T-cell (primary cell): ENCODE measurements at regions not wholly inside any gene's neighbourhood (a gene's known extent, or its start where the extent isn't known, plus 50 kb on each side); places are given as distances from the start of the nearest gene placed in this dataset.

Source experiments
- ATAC-seq, 4 experiments: fragments of 200-7000 bp in 3 of 4; fragments of 150-1000 bp in 1 of 4; cut with Tn5 transposase; replicated peaks in 1 of 4; 1 replicate in 3 of 4; 2 replicates in 1 of 4; pipeline ENCODE4 v1.10.0; 2021; ENCODE audit warnings: moderate library complexity in 3 of 4, mild to moderate bottlenecking in 2 of 4, moderate number of reproducible peaks in 1 of 4
- CTCF ChIA-PET, 2 donors: fragments of 300-600 bp; sonication (Branson Sonifier 250); formaldehyde crosslinking; loops; one replicate each; lab custom pipeline; 2022; ENCODE audit warnings: antibody characterized with exemption in 2 of 2; lab: Charles Lee
- POLR2A ChIA-PET, 2 donors: fragments of 300-600 bp; sonication (Branson Sonifier 250); formaldehyde crosslinking; loops; one replicate each; lab custom pipeline; 2022; ENCODE audit warnings: antibody characterized with exemption in 2 of 2; lab: Charles Lee
- DNase-seq, 35 experiments: peaks; one replicate each; pipeline versions ENCODE4 v3.0.0 to v3.0.0-alpha.2; 2013 to 2023
- H3K27ac ChIP-seq: one replicate; pipeline ENCODE4 v1.5.1; 2013; ENCODE audit warnings: low read length
- H3K27me3 ChIP-seq, 2 experiments: replicated peaks in 1 of 2; 1 replicate in 1 of 2; 2 replicates in 1 of 2; pipeline versions ENCODE4 v1.6.1 to v1.7.0; 2013; ENCODE audit warnings: low read length in 1 of 2, mixed read lengths in 1 of 2; ENCODE audit not compliant: control insufficient read depth in 2 of 2, insufficient read depth in 2 of 2; ENCODE audit errors: extremely low read depth in 1 of 2
- H3K36me3 ChIP-seq, 2 donors: 1 replicate in 1 of 2; 2 replicates in 1 of 2; pipeline versions ENCODE4 v1.6.1 to v1.7.0; 2013; ENCODE audit warnings: low read length in 1 of 2; ENCODE audit not compliant: control insufficient read depth in 2 of 2, insufficient read depth in 1 of 2; ENCODE audit errors: extremely low read depth in 1 of 2
- H3K4me1 ChIP-seq, 2 experiments: 1 replicate in 1 of 2; 2 replicates in 1 of 2; pipeline versions ENCODE4 v1.6.1 to v1.7.0; 2013; ENCODE audit warnings: low read length in 2 of 2, mixed read lengths in 1 of 2; ENCODE audit not compliant: insufficient read depth in 2 of 2, control insufficient read depth in 1 of 2; ENCODE audit errors: extremely low read depth in 1 of 2
- H3K4me3 ChIP-seq, 2 donors: 1 replicate in 1 of 2; 2 replicates in 1 of 2; pipeline versions ENCODE4 v1.5.1 to v1.7.0; 2013; ENCODE audit warnings: mild to moderate bottlenecking in 2 of 2, low read length in 1 of 2, moderate library complexity in 1 of 2; ENCODE audit not compliant: control insufficient read depth in 1 of 2; ENCODE audit errors: extremely low read depth in 1 of 2
- H3K9me3 ChIP-seq: 2 replicates; pipeline ENCODE4 v1.7.0; 2013
- H3K27ac Mint-ChIP-seq, 2 donors: one replicate each; pipeline ENCODE4 v1.8.0; 2020 to 2021; ENCODE audit warnings: mild to moderate bottlenecking in 2 of 2, mixed read lengths in 2 of 2
- H3K27me3 Mint-ChIP-seq, 2 donors: one replicate each; pipeline ENCODE4 v1.8.0; 2021 to 2022; ENCODE audit warnings: mixed read lengths in 2 of 2
- H3K36me3 Mint-ChIP-seq: one replicate; pipeline ENCODE4 v1.8.0; 2021; ENCODE audit warnings: mixed read lengths
- H3K4me1 Mint-ChIP-seq, 3 donors: one replicate each; pipeline ENCODE4 v1.8.0; 2020 to 2022; ENCODE audit warnings: mixed read lengths in 3 of 3, mild to moderate bottlenecking in 1 of 3
- H3K4me3 Mint-ChIP-seq, 3 donors: one replicate each; pipeline ENCODE4 v1.8.0; 2020 to 2022; ENCODE audit warnings: mild to moderate bottlenecking in 3 of 3, mixed read lengths in 3 of 3, moderate library complexity in 3 of 3
- H3K9me3 Mint-ChIP-seq, 3 donors: one replicate each; pipeline ENCODE4 v1.8.0; 2020 to 2022; ENCODE audit warnings: mixed read lengths in 3 of 3
- WGBS: methylation state at CpG from one replicate; pipeline ENCODE4 v1.1.5; 2013; ENCODE audit warnings: missing lambda C conversion rate; ENCODE audit not compliant: insufficient coverage; 5-methylcytosine and 5-hydroxymethylcytosine counted together

DNA sequence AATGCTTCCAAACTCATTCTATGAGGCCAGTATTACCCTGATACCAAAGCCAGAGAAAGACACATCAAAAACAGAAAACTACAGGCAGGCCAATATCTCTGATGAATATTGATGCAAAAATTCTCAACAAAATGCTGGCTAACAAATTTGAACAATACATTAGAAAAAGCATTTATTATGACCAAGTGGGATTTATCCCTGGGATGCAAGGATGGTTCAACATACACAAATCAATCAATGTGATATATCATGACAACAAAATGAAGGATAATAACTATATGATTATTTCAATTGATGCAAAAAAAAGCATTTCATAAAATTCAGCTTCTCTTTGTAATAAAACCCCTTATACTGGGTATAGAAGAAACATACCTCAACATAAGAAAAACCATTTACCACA, 550.9 kb downstream of the ADCYAP1 start:
- Mint-ChIP-seq H3K27ac (no peak overlapping the region), H3K4me3 (no peak overlapping the region), H3K9me3 (peaks cover 11 to 46% (median 18%) of the 10 kb centered on the region in 3 donors), H3K4me1 (no peaks in the 10 kb centered on the region), H3K36me3 (no peaks in the 10 kb centered on the region), H3K27me3 (no peaks in the 10 kb centered on the region)
- POLR2A ChIA-PET = no interaction called here
- no peak for ATAC-seq
- Histone ChIP-seq H3K9me3 (no peaks in the 10 kb centered on the region), H3K27me3 (no peaks in the 10 kb centered on the region), H3K4me3 (no peak overlapping the region), H3K27ac (no peak overlapping the region), H3K36me3 (no peaks in the 10 kb centered on the region), H3K4me1 (no peaks in the 10 kb centered on the region)
- DNase-seq = no peak
- CTCF ChIA-PET = no interaction called here

DNA sequence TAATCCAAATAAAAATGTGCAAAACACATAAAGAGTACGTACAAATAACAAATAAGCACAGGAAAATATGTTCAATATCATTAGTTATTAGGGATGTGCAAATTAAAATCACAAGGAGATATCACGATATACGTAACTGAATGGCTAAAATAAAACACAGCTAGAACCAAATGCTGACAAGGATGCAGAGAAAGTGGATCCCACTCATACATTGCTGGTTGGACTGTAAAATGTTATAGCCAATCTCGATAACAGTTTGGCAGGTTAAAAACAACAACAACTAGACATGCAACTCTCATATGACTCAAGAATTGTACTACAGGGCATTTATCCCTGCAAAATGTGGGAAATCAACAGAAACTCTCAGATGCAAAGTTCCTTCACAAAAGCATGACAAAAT, 553.9 kb downstream of the ADCYAP1 start:
- no peak for ATAC-seq
- WGBS = 100% methylated on average over 1 of the region's 4 CpGs
- CTCF ChIA-PET = no interaction called here
- POLR2A ChIA-PET = no interaction called here
- no peak overlapping the region for H3K27ac ChIP-seq
- peaks cover 6 to 39% (median 16%) of the 10 kb centered on the region in 3 donors for H3K9me3 Mint-ChIP-seq
- H3K4me3 Mint-ChIP-seq = no peak overlapping the region
- H3K27ac Mint-ChIP-seq = no peak overlapping the region
- no peaks in the 10 kb centered on the region for H3K9me3 ChIP-seq
- H3K4me3 ChIP-seq = no peak overlapping the region
- H3K27me3 Mint-ChIP-seq = no peaks in the 10 kb centered on the region
- no peaks in the 10 kb centered on the region for H3K4me1 Mint-ChIP-seq
- no peaks in the 10 kb centered on the region for H3K36me3 Mint-ChIP-seq
- no peaks in the 10 kb centered on the region for H3K27me3 ChIP-seq
- no peaks in the 10 kb centered on the region for H3K4me1 ChIP-seq
- DNase-seq = no peak
- no peaks in the 10 kb centered on the region for H3K36me3 ChIP-seq

DNA sequence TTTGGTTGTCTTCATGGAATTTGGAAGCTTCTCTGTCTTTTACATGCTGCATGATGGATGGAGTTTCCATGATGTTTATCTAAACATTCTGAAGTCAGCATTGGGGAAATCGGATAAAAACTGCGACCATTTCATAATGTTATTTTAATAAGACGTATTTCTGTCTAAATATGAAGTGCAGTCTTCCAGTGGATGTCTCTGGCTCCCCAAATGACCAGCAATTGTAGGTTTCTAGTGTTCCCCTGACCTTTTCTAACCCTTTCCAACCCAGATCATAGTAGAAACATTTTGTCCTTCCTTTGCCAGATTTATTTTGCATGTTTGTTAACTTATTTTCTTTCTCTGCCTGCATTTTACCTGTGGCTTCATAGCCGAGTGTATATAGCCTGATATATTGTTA, 559.3 kb downstream of the ADCYAP1 start:
- WGBS = no CpG with 5 or more reads among the region's 4 CpGs
- no peak overlapping the region for H3K4me3 ChIP-seq
- no peak overlapping the region for H3K27ac ChIP-seq
- H3K9me3 ChIP-seq = no peaks in the 10 kb centered on the region
- H3K4me1 ChIP-seq = no peaks in the 10 kb centered on the region
- ChIA-PET CTCF (no interaction called here), POLR2A (no interaction called here)
- no peak for ATAC-seq
- DNase-seq = no peak
- no peak overlapping the region for H3K27ac Mint-ChIP-seq
- H3K36me3 Mint-ChIP-seq = no peaks in the 10 kb centered on the region
- peaks cover 2 to 8% (median 7%) of the 10 kb centered on the region in 3 donors for H3K9me3 Mint-ChIP-seq
- no peaks in the 10 kb centered on the region for H3K4me1 Mint-ChIP-seq
- no peaks in the 10 kb centered on the region for H3K27me3 Mint-ChIP-seq
- no peaks in the 10 kb centered on the region for H3K36me3 ChIP-seq
- H3K27me3 ChIP-seq = no peaks in the 10 kb centered on the region
- no peak overlapping the region for H3K4me3 Mint-ChIP-seq

GRCh38 chr18:1464444-1465217, 560.0 kb downstream of the ADCYAP1 start:
- Histone ChIP-seq H3K4me3 (no peak overlapping the region), H3K4me1 (no peaks in the 10 kb centered on the region), H3K27me3 (no peaks in the 10 kb centered on the region), H3K36me3 (no peaks in the 10 kb centered on the region), H3K27ac (no peak overlapping the region), H3K9me3 (no peaks in the 10 kb centered on the region)
- no peaks in the 10 kb centered on the region for H3K27me3 Mint-ChIP-seq
- H3K4me3 Mint-ChIP-seq = no peak overlapping the region
- no peaks in the 10 kb centered on the region for H3K36me3 Mint-ChIP-seq
- no peaks in the 10 kb centered on the region for H3K4me1 Mint-ChIP-seq
- 13% methylated on average over 3 of the region's 4 CpGs for WGBS
- POLR2A ChIA-PET = no interaction called here
- DNase-seq (no peak), ATAC-seq (no peak)
- H3K9me3 Mint-ChIP-seq = peaks cover 0 to 7% (median 3%) of the 10 kb centered on the region in 3 donors
- no peak overlapping the region for H3K27ac Mint-ChIP-seq
- CTCF ChIA-PET = no interaction called here

- Mint-ChIP-seq H3K4me3 (no peak overlapping the region), H3K36me3 (no peaks in the 10 kb centered on the region), H3K27ac (no peak overlapping the region), H3K27me3 (no peaks in the 10 kb centered on the region), H3K9me3 (peaks cover 0 to 7% (median 2%) of the 10 kb centered on the region in 3 donors), H3K4me1 (no peaks in the 10 kb centered on the region)
- ChIA-PET POLR2A (no interaction called here), CTCF (no interaction called here)
- no peak for DNase-seq
- Histone ChIP-seq H3K27me3 (no peaks in the 10 kb centered on the region), H3K27ac (no peak overlapping the region), H3K4me1 (no peaks in the 10 kb centered on the region), H3K36me3 (no peaks in the 10 kb centered on the region), H3K9me3 (no peaks in the 10 kb centered on the region), H3K4me3 (no peak overlapping the region)
- ATAC-seq = no peak
- no CpG with 5 or more reads among the region's 3 CpGs for WGBS
Observed at GRCh38 chr18:1466035-1466434, 561.4 kb downstream of the ADCYAP1 start.

GRCh38 chr18:1467461-1467964, 562.8 kb downstream of the ADCYAP1 start:
- Histone ChIP-seq H3K36me3 (no peaks in the 10 kb centered on the region), H3K4me1 (no peaks in the 10 kb centered on the region), H3K9me3 (no peaks in the 10 kb centered on the region), H3K27ac (no peak overlapping the region), H3K27me3 (no peaks in the 10 kb centered on the region), H3K4me3 (no peak overlapping the region)
- H3K4me3 Mint-ChIP-seq = no peak overlapping the region
- no peaks in the 10 kb centered on the region for H3K36me3 Mint-ChIP-seq
- CTCF ChIA-PET = no interaction called here
- POLR2A ChIA-PET = no interaction called here
- ATAC-seq = no peak
- H3K9me3 Mint-ChIP-seq = peaks cover 0 to 7% (median 0%) of the 10 kb centered on the region in 3 donors
- no peak for DNase-seq
- no peaks in the 10 kb centered on the region for H3K4me1 Mint-ChIP-seq
- no peaks in the 10 kb centered on the region for H3K27me3 Mint-ChIP-seq
- H3K27ac Mint-ChIP-seq = no peak overlapping the region
- WGBS = no CpG with 5 or more reads among the region's 5 CpGs
